ENCODE measurements at regions not wholly inside any gene's neighbourhood (a gene's known extent, or its start where the extent isn't known, plus 50 kb on each side); places are given as distances from the start of the nearest gene placed in this dataset.

DNA sequence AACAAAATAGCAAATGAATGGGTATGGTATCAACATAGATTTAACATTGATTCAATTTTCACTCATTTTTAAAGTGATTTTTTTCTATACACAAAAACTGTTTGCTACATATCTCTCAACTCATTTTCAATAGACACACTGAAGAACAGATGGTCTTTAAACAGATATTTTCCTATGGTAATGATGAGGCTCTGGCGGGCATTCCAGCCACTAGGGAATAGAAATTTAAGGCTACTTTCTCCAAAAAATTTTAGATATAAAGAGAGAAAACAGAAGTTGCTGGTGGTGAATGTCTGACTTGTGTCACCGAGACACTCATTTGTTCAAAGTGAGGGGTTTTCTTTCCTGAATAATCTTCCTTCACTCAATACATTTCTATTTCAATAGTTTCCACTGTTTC is 693.0 kb downstream of the ETS1 start (continued):
- TF ChIP-seq ZBED1 (IDR thresholded peaks at IDR 0.05; ENCODE audit: borderline replicate concordance) (no peak), CBX3 (IDR thresholded peaks at IDR 0.05; ENCODE audit: borderline replicate concordance, low read depth) (no peak)

DNA sequence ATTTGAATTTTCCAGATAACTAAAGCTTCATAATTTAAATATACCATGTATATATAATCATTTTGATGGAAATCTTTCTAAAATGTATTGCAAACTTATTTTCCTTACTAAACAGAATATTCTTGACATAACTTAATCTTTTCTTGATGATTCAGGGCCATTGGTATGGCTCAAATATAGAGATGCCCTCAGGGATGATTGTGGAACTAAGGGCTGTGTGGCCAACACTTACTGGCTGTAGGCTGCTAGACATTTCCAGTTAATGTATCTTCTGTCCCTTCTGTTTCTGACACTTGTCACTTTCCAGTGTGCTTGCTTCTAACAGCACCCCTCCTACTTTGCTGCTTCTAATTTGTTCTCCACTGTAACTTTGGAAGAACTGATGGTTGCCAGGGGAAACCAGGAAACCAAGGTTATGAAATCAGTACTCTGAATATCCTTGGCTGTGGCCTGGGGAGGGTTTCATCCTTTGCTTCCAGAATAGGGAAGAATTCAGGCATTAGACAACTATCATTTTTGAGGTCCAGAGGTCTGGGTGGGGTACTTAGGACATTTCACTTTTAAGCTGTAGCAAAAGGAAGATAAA is 697.2 kb downstream of the ETS1 start:
- CTCF ChIA-PET = interaction anchor here (0.6 kb wide), 1 partner anchor 45 kb away, joined by 5 read pairs; no protein-coding TSS in a partner anchor
- H3K27ac ChIP-seq (ENCODE audit: control insufficient read depth, insufficient read depth) = no peak overlapping the region
- H3K4me2 ChIP-seq (ENCODE audit: control insufficient read depth, insufficient read depth) = no peak overlapping the region
- RAD21 ChIA-PET (ENCODE audit: unreplicated experiment) = no interaction called here
- no peak overlapping the region for H3K4me3 ChIP-seq
- DNase-seq (ENCODE audit: low read depth, low spot score) (no peak), FAIRE-seq (no peak), ATAC-seq (no peak)
- POLR2A ChIA-PET = interaction anchor here (0.6 kb wide), 1 partner anchor 635 kb away, joined by 5 read pairs; no protein-coding TSS in a partner anchor
- BruUV-seq (replicated peaks) = no TSS peak
- no peaks in the 10 kb centered on the region for H3K79me2 ChIP-seq (ENCODE audit: control insufficient read depth, insufficient read depth, low read length)
- no peak overlapping the region for H3K9ac ChIP-seq (ENCODE audit: control insufficient read depth, insufficient read depth, low read length)
- no peaks in the 10 kb centered on the region for H3K27me3 ChIP-seq (replicated peaks in 1 of 2; ENCODE audit: control insufficient read depth in 2 of 2, insufficient read depth in 2 of 2, low read length in 1 of 2)
- no peaks in the 10 kb centered on the region; the same call in 2 of the 3 replicates for H3K9me3 ChIP-seq (replicated peaks; ENCODE audit: control insufficient read depth, insufficient read depth, low read length)
- SMC1A ChIA-PET (ENCODE audit: uncharacterized antibody, unreplicated experiment) = no interaction called here
- no peaks in the 10 kb centered on the region for H3K4me1 ChIP-seq (ENCODE audit: control insufficient read depth, insufficient read depth, low read length)
- H4K20me1 ChIP-seq (ENCODE audit: control insufficient read depth, insufficient read depth) = no peaks in the 10 kb centered on the region
- no peak overlapping the region for H2AFZ ChIP-seq (ENCODE audit: control insufficient read depth, low read depth, low read length)
- H3K36me3 ChIP-seq (ENCODE audit: control insufficient read depth in 2 of 2, insufficient read depth in 2 of 2, low read length in 1 of 2) = no peaks in the 10 kb centered on the region
- intact Hi-C loops (cut with micrococcal nuclease; ENCODE audit: unreplicated experiment) = no loop called here
- TF ChIP-seq TCF3 (IDR thresholded peaks at IDR 0.05; ENCODE audit: borderline replicate concordance, insufficient read depth, low read depth, low read length) (no peak), REST (IDR thresholded peaks at IDR 0.05; ENCODE audit: low read depth, low read length) (no peak)
- TF ChIP-seq, protein P1, sequence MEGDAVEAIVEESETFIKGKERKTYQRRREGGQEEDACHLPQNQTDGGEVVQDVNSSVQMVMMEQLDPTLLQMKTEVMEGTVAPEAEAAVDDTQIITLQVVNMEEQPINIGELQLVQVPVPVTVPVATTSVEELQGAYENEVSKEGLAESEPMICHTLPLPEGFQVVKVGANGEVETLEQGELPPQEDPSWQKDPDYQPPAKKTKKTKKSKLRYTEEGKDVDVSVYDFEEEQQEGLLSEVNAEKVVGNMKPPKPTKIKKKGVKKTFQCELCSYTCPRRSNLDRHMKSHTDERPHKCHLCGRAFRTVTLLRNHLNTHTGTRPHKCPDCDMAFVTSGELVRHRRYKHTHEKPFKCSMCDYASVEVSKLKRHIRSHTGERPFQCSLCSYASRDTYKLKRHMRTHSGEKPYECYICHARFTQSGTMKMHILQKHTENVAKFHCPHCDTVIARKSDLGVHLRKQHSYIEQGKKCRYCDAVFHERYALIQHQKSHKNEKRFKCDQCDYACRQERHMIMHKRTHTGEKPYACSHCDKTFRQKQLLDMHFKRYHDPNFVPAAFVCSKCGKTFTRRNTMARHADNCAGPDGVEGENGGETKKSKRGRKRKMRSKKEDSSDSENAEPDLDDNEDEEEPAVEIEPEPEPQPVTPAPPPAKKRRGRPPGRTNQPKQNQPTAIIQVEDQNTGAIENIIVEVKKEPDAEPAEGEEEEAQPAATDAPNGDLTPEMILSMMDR (IDR thresholded peaks at IDR 0.05 in 2 of 3, conservative IDR thresholded peaks at IDR 0.05 in 1 of 3; ENCODE audit: control insufficient read depth in 2 of 3, extremely low read depth in 1 of 3, insufficient read depth in 1 of 3, low read depth in 3 of 3, low read length in 3 of 3) = no peak
- in situ Hi-C loops (cut with MboI) = no loop called here

Measured in GM12878 (cell line).